Activated CD4-positive, alpha-beta T cell treated with anti-CD3 and anti-CD28 coated beads, Interleukin-10, Interleukin-2, amounts not matched to agents 100 ng/mL and 50 ng/mL, durations not matched to agents 16 hours and 8 hours (primary cell): ENCODE measurements at regions not wholly inside any gene's neighbourhood (a gene's known extent, or its start where the extent isn't known, plus 50 kb on each side); places are given as distances from the start of the nearest gene placed in this dataset.
"Not testable (repeated sequence)": the region's sequence is repeated elsewhere in the genome, so short reads cannot be mapped to it uniquely, and the experiment has no call there.

Experiments
- DNase-seq: peaks from one replicate; pipeline ENCODE4 v3.0.0-alpha.2; 2020

DNA sequence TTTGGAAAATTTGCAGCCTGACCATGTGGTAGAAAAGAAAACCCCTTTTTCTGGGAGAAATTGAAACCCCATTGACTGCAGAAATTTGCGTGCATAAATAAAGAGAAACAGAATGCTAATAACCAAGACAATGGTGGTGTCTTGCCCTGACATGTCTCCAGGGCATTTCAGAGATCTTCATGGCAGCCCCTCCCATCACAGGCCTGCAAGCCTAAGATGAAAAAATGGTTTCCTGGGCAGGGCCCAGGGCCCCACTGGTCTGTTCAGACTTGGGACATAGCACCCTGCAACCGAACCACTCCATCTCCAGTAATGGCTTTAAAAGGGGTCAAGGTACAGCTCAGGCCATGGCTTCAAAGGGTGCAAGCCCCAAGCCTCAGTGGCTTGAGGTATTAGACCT lies 71.6 kb upstream of the SGIP1 start:
- DNase-seq: no peak

DNA sequence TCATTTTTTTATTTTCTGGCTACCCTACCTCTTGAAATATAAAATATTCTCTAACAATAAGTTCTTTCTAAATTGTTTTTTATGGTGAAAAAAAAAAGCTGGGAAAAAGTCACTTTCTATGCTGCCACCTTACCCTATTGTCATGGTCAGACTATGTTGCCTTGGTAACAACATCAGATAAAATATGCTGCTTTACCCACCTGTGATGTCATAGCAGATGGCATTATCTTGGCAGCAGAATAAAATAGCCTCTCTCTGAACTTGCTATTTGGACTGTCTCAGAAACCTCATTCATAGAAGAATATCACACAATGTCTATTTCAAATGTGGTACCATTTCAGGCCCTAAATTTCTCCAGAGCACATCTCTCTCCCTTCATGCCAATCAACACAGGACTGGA lies 69.6 kb upstream of the SGIP1 start:
- no peak for DNase-seq

- no peak for DNase-seq
These were observed 69.2 kb upstream of the SGIP1 start for GRCh38 chr1:66464802-66465201.

GRCh38 chr1:66466695-66467094 lies 67.3 kb upstream of the SGIP1 start:
- DNase-seq: not testable (repeated sequence)

- no peak for DNase-seq
These were observed 65.2 kb upstream of the SGIP1 start for GRCh38 chr1:66468722-66469121.

DNA sequence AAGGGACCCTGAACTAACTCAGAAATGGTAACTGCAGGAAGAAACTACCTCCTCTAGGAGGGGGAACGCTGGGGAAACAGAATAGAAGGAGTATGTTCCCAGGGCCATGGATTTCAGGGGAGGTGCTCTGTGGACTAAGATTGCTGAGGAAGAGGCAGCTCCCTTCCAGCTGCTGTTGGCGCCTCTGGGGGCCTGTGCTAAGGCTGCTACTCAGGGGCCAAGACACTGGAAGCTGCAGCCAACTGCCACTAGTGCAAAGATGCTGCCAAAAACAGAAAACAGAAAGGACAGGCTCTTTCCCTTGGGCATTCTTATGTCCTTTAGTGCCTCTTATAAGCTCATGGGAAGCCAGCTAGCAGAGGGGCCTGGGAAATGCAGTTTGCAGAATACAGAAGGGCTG lies 58.0 kb upstream of the SGIP1 start:
- no peak for DNase-seq

DNA sequence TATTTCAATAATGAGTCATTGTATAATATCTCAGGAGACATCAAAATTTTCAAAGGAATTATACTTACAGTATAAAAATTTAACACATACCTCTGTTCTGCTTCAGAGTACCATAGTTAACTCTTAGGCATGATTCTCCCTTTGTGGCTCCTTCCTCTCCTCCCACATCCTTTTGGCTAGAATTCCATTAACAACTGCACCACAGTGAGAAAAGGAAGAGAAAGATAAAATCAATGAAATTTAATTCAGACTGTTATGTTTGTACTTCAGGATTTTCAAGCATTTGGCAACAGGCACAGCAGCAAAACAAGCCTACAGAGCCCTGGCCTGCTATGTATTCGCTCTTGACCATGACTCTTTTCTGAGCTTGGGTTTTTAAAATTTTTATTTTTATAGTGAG lies 57.2 kb upstream of the SGIP1 start:
- DNase-seq: no peak

DNA sequence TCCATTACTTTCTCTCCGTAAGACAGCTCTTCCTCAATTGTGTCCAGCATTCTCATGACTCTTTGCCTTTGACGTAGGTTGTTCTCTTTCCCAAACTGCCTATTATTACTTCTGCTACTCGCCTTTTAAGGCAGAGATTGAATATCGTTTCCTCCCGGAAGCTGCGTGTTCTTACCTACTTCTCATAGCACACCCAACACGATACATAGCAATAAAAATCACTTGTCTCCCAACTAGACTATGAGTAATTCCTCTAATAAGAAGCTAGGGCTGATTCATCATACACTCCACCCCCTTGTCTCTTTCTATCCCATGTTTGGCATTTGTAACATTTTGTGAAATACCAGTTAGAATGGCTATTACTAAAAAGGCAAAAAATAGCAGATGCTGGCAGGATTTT lies 55.8 kb upstream of the SGIP1 start:
- no peak for DNase-seq

DNA sequence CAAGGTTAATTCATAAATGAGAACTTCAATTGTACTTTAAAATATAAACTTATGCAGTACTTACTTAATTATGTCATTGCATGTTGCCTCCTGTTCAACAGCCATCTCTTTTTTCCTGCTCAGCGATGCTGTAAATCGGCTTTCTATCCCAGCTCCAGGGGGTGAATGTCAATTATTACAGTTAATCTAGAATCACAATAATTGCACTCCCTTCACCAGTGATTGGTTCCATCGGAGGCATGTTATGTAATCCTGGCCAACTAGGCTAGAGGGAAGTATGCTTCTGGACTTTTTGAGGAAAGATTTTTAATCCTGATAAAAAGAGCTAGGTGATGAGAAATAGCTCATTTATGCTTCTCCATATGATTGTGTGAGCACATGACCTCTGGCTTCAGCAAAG lies 53.8 kb upstream of the SGIP1 start:
- DNase-seq: no peak

DNA sequence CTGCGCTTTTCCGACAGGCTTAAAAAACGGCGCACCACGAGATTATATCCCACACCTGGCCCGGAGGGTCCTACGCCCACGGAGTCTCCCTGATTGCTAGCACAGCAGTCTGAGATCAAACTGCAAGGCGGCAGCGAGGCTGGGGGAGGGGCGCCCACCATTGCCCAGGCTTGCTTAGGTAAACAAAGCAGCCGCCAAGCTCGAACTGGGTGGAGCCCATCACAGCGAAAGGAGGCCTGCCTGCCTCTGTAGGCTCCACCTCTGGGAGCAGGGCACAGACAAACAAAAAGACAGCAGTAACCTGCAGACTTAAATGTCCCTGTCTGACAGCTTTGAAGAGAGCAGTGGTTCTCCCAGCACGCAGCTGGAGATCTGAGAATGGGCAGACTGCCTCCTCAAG lies 52.7 kb upstream of the SGIP1 start:
- DNase-seq: not testable (repeated sequence)
